H1 (cell line): ENCODE measurements at regions not wholly inside any gene's neighbourhood (a gene's known extent, or its start where the extent isn't known, plus 50 kb on each side); places are given as distances from the start of the nearest gene placed in this dataset.

ENCODE experiments used
- GABPA ChIP-seq: IDR thresholded peaks from 2 replicates; pipeline ENCODE4 v1.6.1; 2011; ENCODE audit warnings: mild to moderate bottlenecking, low read length, moderate library complexity, borderline replicate concordance; ENCODE audit not compliant: insufficient read depth
- JUN ChIP-seq: IDR thresholded peaks from 2 replicates; pipeline ENCODE4 v1.6.1; 2011; ENCODE audit warnings: low read depth, mild to moderate bottlenecking, improper control_type of control experiment, low read length
- JUND ChIP-seq: IDR thresholded peaks from 2 replicates; pipeline ENCODE4 v1.6.1; 2011; ENCODE audit warnings: mild to moderate bottlenecking, improper control_type of control experiment, low read length
- KDM1A ChIP-seq: fragments of 200-600, 300-600 bp; sonication (generic); IDR thresholded peaks from 2 replicates; pipeline ENCODE4 v1.7.1; 2016; ENCODE audit warnings: mild to moderate bottlenecking, low read length, borderline replicate concordance
- NRF1 ChIP-seq: IDR thresholded peaks from 2 replicates; pipeline ENCODE4 v1.6.1; 2011; ENCODE audit warnings: mild to moderate bottlenecking, low read depth, low read length, improper control_type of control experiment
- PHF8 ChIP-seq: fragments of 200-600 bp; sonication (generic); conservative IDR thresholded peaks from 2 replicates; pipeline ENCODE4 v1.7.1; 2012; ENCODE audit warnings: low read depth, mild to moderate bottlenecking, inconsistent platforms, low read length, moderate library complexity
- POLR2A ChIP-seq, 2 experiments: IDR thresholded peaks; 1 replicate in 1 of 2; 2 replicates in 1 of 2; pipeline ENCODE4 v1.6.1; 2011; ENCODE audit warnings: low read depth in 2 of 2, low read length in 2 of 2, mild to moderate bottlenecking in 2 of 2; ENCODE audit errors: control extremely low read depth in 1 of 2
- POLR2AphosphoS5 ChIP-seq: IDR thresholded peaks from 2 replicates; pipeline ENCODE4 v1.6.1; 2011; ENCODE audit warnings: low read depth, low read length
- RXRA ChIP-seq: IDR thresholded peaks from 2 replicates; pipeline ENCODE4 v1.6.1; 2011; ENCODE audit warnings: low read depth, mild to moderate bottlenecking, low read length, moderate library complexity; ENCODE audit not compliant: insufficient read depth
- TAF1 ChIP-seq: IDR thresholded peaks from 2 replicates; pipeline ENCODE4 v1.6.1; 2011; ENCODE audit warnings: mild to moderate bottlenecking, low read depth, low read length
- ZNF274 ChIP-seq: IDR thresholded peaks from 2 replicates; pipeline ENCODE4 v1.7.0; 2012; ENCODE audit warnings: low read length, borderline replicate concordance; ENCODE audit errors: extremely low read depth
- TF ChIP-seq, protein P1 (sequence below), 3 experiments: IDR thresholded peaks; 1 replicate in 2 of 3; 2 replicates in 1 of 3; pipeline versions ENCODE4 v1.5.1 to v1.6.1; 2011; ENCODE audit warnings: low read length in 3 of 3, mild to moderate bottlenecking in 3 of 3, inconsistent platforms in 2 of 3, low read depth in 1 of 3, moderate library complexity in 1 of 3; ENCODE audit not compliant: insufficient read depth in 1 of 3; ENCODE audit errors: control extremely low read depth in 1 of 3

DNA sequence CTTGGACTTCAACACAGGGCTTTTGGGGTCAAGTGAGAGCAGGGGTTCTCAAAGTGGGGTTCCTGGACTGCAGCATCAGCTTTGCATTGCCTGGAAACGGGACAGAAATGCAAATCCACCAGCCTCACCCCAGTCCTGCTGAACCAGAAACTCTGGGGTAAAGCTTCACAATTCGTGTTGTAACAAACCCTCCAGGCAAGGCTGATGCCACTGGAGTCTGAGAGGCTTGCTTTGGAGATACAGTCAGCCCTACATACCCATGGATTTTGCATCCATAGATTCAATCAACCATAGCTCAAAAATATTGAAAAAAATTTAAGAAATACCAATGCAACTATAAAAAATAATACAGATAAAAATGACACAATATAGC is 160.4 kb upstream of the ECI2 start:
- TF ChIP-seq POLR2AphosphoS5 (no peak), RXRA (no peak), POLR2A (IDR thresholded peaks at IDR 0.05; ENCODE audit: control extremely low read depth in 1 of 2, low read depth in 2 of 2, low read length in 2 of 2) (no peak), JUN (no peak), PHF8 (no peak), ZNF274 (no peak), JUND (no peak), NRF1 (no peak), KDM1A (no peak), GABPA (no peak), TAF1 (no peak)
- TF ChIP-seq, protein P1, sequence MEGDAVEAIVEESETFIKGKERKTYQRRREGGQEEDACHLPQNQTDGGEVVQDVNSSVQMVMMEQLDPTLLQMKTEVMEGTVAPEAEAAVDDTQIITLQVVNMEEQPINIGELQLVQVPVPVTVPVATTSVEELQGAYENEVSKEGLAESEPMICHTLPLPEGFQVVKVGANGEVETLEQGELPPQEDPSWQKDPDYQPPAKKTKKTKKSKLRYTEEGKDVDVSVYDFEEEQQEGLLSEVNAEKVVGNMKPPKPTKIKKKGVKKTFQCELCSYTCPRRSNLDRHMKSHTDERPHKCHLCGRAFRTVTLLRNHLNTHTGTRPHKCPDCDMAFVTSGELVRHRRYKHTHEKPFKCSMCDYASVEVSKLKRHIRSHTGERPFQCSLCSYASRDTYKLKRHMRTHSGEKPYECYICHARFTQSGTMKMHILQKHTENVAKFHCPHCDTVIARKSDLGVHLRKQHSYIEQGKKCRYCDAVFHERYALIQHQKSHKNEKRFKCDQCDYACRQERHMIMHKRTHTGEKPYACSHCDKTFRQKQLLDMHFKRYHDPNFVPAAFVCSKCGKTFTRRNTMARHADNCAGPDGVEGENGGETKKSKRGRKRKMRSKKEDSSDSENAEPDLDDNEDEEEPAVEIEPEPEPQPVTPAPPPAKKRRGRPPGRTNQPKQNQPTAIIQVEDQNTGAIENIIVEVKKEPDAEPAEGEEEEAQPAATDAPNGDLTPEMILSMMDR (IDR thresholded peaks at IDR 0.05; ENCODE audit: control extremely low read depth in 1 of 3, insufficient read depth in 1 of 3, low read depth in 1 of 3, low read length in 3 of 3) = no peak
